Esophagus muscularis mucosa (tissue), 4 donors: ENCODE measurements at regions not wholly inside any gene's neighbourhood (a gene's known extent, or its start where the extent isn't known, plus 50 kb on each side); places are given as distances from the start of the nearest gene placed in this dataset.

Experiments
- DNase-seq: peaks from one replicate; pipeline ENCODE4 v3.0.0-alpha.2; 2017; ENCODE audit errors: extremely low spot score
- H3K27ac ChIP-seq, 4 donors: fragments of 200-600 bp; sonication (generic); replicated peaks in 1 of 4; 1 replicate in 3 of 4; 2 replicates in 1 of 4; pipeline ENCODE4 v1.5.1; 2016 to 2019; ENCODE audit warnings: mild to moderate bottlenecking in 1 of 4
- H3K27me3 ChIP-seq, 4 donors: fragments of 200-600 bp; sonication (generic); one replicate each; pipeline versions ENCODE4 v1.5.1 to v1.6.0; 2016 to 2019
- H3K36me3 ChIP-seq, 4 donors: fragments of 200-600 bp; sonication (generic); one replicate each; pipeline ENCODE4 v1.5.1; 2016 to 2019
- H3K4me1 ChIP-seq, 4 donors: fragments of 200-600 bp; sonication (generic); one replicate each; pipeline ENCODE4 v1.5.1; 2016 to 2019
- H3K4me3 ChIP-seq, 4 donors: fragments of 200-600 bp; sonication (generic); 1 replicate in 2 of 4; 2 replicates in 2 of 4; pipeline ENCODE4 v1.5.1; 2016 to 2019; ENCODE audit warnings: mild to moderate bottlenecking in 4 of 4, moderate library complexity in 1 of 4
- H3K9me3 ChIP-seq, 4 donors: fragments of 200-600 bp; sonication (generic); 1 replicate in 3 of 4; 2 replicates in 1 of 4; pipeline ENCODE4 v1.5.1; 2016 to 2019
- CTCF ChIP-seq, 3 experiments: fragments of 200-600 bp in 2 of 3; fragments of 450-650 bp in 1 of 3; sonication (generic) in 2 of 3; IDR thresholded peaks; one replicate each; pipeline ENCODE4 v1.5.1; 2017 to 2019; ENCODE audit warnings: antibody characterized with exemption in 3 of 3, mild to moderate bottlenecking in 2 of 3, moderate library complexity in 1 of 3
- EP300 ChIP-seq: sonication (generic); formaldehyde crosslinking; IDR thresholded peaks from one replicate; pipeline ENCODE4 v1.6.1; 2017; ENCODE audit warnings: antibody characterized with exemption
- POLR2A ChIP-seq: fragments of 450-650 bp; IDR thresholded peaks from one replicate; pipeline ENCODE4 v1.6.1; 2017; ENCODE audit warnings: antibody characterized with exemption, moderate library complexity, mild to moderate bottlenecking, low read depth
- POLR2AphosphoS5 ChIP-seq, 2 donors: sonication (generic); formaldehyde crosslinking; IDR thresholded peaks; one replicate each; pipeline ENCODE4 v1.6.1; 2017; ENCODE audit warnings: antibody characterized with exemption in 2 of 2
- WGBS: methylation state at CpG from one replicate; pipeline ENCODE4 v1.1.5; 2018; 5-methylcytosine and 5-hydroxymethylcytosine counted together
- intact Hi-C: fragments of 100-400 bp; cut with DNase I; formaldehyde crosslinking; loops from one replicate; pipeline ENCODE4 v1.15.1; 2023

- Histone ChIP-seq H3K27ac (no peak overlapping the region), H3K4me1 (no peaks in the 10 kb centered on the region), H3K36me3 (no peaks in the 10 kb centered on the region), H3K27me3 (no peaks in the 10 kb centered on the region), H3K4me3 (no peak overlapping the region), H3K9me3 (peaks cover 0 to 9% (median 0%) of the 10 kb centered on the region in 4 donors)
- DNase-seq = no peak
- TF ChIP-seq POLR2AphosphoS5 (IDR thresholded peaks at IDR 0.05) (no peak), EP300 (no peak), CTCF (IDR thresholded peaks at IDR 0.05) (no peak), POLR2A (no peak)
- intact Hi-C loops = no loop called here
- WGBS = 88% methylated on average over 1 of the region's 1 CpG
Measured at GRCh38 chr6:85810558-85810957, 167.9 kb upstream of the SYNCRIP start.

GRCh38 chr6:85803721-85804120 is 161.0 kb upstream of the SYNCRIP start:
- no peak for DNase-seq
- H3K4me3 ChIP-seq = no peak overlapping the region
- no peaks in the 10 kb centered on the region for H3K36me3 ChIP-seq
- H3K27ac ChIP-seq = no peak overlapping the region
- peaks cover 0 to 5% (median 0%) of the 10 kb centered on the region in 4 donors for H3K9me3 ChIP-seq
- H3K4me1 ChIP-seq = no peaks in the 10 kb centered on the region
- H3K27me3 ChIP-seq = no peaks in the 10 kb centered on the region
- TF ChIP-seq CTCF (IDR thresholded peaks at IDR 0.05) = no peak
- TF ChIP-seq POLR2A = no peak
- TF ChIP-seq EP300 = no peak
- no peak for TF ChIP-seq POLR2AphosphoS5 (IDR thresholded peaks at IDR 0.05)
- 70% methylated on average over 1 of the region's 1 CpG for WGBS
- intact Hi-C loops = no loop called here

- WGBS = 73% methylated on average over 1 of the region's 1 CpG
- DNase-seq = no peak
- TF ChIP-seq POLR2AphosphoS5 (IDR thresholded peaks at IDR 0.05) (no peak), POLR2A (no peak), EP300 (no peak), CTCF (IDR thresholded peaks at IDR 0.05) (no peak)
- intact Hi-C loops = no loop called here
- H3K36me3 ChIP-seq = no peaks in the 10 kb centered on the region
- no peaks in the 10 kb centered on the region for H3K4me1 ChIP-seq
- no peaks in the 10 kb centered on the region for H3K9me3 ChIP-seq
- no peak overlapping the region for H3K27ac ChIP-seq
- no peak overlapping the region for H3K4me3 ChIP-seq
- H3K27me3 ChIP-seq = no peaks in the 10 kb centered on the region
Measured at GRCh38 chr6:85802162-85802561, 159.5 kb upstream of the SYNCRIP start.

- Histone ChIP-seq H3K27ac (no peak overlapping the region), H3K27me3 (no peaks in the 10 kb centered on the region), H3K4me3 (no peak overlapping the region), H3K9me3 (no peaks in the 10 kb centered on the region), H3K36me3 (no peaks in the 10 kb centered on the region), H3K4me1 (no peaks in the 10 kb centered on the region)
- no peak for DNase-seq
- WGBS = 88% methylated on average over 4 of the region's 4 CpGs
- no peak for TF ChIP-seq EP300
- no peak for TF ChIP-seq CTCF (IDR thresholded peaks at IDR 0.05)
- TF ChIP-seq POLR2AphosphoS5 (IDR thresholded peaks at IDR 0.05) = no peak
- no peak for TF ChIP-seq POLR2A
- intact Hi-C loops = no loop called here
Measured at GRCh38 chr6:85798931-85799652, 156.4 kb upstream of the SYNCRIP start.

- 71% methylated on average over 2 of the region's 2 CpGs for WGBS
- Histone ChIP-seq H3K9me3 (no peaks in the 10 kb centered on the region), H3K4me1 (no peaks in the 10 kb centered on the region), H3K27me3 (no peaks in the 10 kb centered on the region), H3K27ac (no peak overlapping the region), H3K36me3 (no peaks in the 10 kb centered on the region), H3K4me3 (no peak overlapping the region)
- intact Hi-C loops = no loop called here
- TF ChIP-seq POLR2A (no peak), EP300 (no peak), CTCF (IDR thresholded peaks at IDR 0.05) (no peak), POLR2AphosphoS5 (IDR thresholded peaks at IDR 0.05) (no peak)
- no peak for DNase-seq
Measured at GRCh38 chr6:85797993-85798392, 155.3 kb upstream of the SYNCRIP start.
